ENCODE measurements at regions not wholly inside any gene's neighbourhood (a gene's known extent, or its start where the extent isn't known, plus 50 kb on each side); places are given as distances from the start of the nearest gene placed in this dataset.

DNA sequence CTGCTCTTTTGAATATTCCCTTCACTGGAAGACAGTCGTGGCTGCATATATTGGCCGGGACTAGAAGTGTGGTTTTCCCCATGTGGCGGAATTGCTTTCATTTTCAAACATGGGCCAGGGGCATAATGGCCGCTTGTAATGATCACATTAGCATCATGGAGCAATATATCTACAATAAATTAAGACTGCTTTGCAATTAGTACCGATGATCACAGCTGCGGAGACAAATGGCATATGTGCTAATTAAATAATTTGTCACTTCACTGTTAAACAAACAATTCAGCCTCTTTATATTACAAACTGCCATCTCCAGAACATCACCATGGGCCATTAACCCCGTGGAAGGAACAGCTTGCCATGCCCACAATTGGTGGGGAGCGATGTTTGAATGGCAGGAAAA, 68.2 kb upstream of the OLIG2 start:
- H3K9me2 ChIP-seq (ENCODE audit: insufficient read depth): no peaks in the 10 kb centered on the region
- no peak for TF ChIP-seq EZH2 (IDR thresholded peaks at IDR 0.05; ENCODE audit: low read depth)
- TF ChIP-seq, protein P1, sequence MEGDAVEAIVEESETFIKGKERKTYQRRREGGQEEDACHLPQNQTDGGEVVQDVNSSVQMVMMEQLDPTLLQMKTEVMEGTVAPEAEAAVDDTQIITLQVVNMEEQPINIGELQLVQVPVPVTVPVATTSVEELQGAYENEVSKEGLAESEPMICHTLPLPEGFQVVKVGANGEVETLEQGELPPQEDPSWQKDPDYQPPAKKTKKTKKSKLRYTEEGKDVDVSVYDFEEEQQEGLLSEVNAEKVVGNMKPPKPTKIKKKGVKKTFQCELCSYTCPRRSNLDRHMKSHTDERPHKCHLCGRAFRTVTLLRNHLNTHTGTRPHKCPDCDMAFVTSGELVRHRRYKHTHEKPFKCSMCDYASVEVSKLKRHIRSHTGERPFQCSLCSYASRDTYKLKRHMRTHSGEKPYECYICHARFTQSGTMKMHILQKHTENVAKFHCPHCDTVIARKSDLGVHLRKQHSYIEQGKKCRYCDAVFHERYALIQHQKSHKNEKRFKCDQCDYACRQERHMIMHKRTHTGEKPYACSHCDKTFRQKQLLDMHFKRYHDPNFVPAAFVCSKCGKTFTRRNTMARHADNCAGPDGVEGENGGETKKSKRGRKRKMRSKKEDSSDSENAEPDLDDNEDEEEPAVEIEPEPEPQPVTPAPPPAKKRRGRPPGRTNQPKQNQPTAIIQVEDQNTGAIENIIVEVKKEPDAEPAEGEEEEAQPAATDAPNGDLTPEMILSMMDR (conservative IDR thresholded peaks at IDR 0.05): no peak
- ChIA-PET POLR2A (ENCODE audit: unreplicated experiment) (no interaction called here), CTCF (no interaction called here)
- H3K9me3 ChIP-seq (ENCODE audit: insufficient read depth, low read depth): no peaks in the 10 kb centered on the region
- no peaks in the 10 kb centered on the region for H4K20me1 ChIP-seq (ENCODE audit: insufficient read depth)
- no TSS peak for BruUV-seq (replicated peaks)
- no peak for DNase-seq
- intact Hi-C loops (cut with micrococcal nuclease; ENCODE audit: unreplicated experiment): no loop called here
- peaks cover 70% of the 10 kb centered on the region for H3K27me3 ChIP-seq (ENCODE audit: insufficient read depth, low read depth)
- no peaks in the 10 kb centered on the region for H3K4me1 ChIP-seq (replicated peaks; ENCODE audit: insufficient read depth)
- H3K79me2 ChIP-seq (ENCODE audit: low read depth): no peaks in the 10 kb centered on the region
- no peak overlapping the region for H3K4me2 ChIP-seq
- H3K4me3 ChIP-seq: no peak overlapping the region
- H2AFZ ChIP-seq: no peak overlapping the region
- H3K27ac ChIP-seq: no peak overlapping the region
- H3F3A ChIP-seq (ENCODE audit: insufficient read depth, low read depth): no peaks in the 10 kb centered on the region
- H3K36me3 ChIP-seq (ENCODE audit: low read depth): no peaks in the 10 kb centered on the region

DNA sequence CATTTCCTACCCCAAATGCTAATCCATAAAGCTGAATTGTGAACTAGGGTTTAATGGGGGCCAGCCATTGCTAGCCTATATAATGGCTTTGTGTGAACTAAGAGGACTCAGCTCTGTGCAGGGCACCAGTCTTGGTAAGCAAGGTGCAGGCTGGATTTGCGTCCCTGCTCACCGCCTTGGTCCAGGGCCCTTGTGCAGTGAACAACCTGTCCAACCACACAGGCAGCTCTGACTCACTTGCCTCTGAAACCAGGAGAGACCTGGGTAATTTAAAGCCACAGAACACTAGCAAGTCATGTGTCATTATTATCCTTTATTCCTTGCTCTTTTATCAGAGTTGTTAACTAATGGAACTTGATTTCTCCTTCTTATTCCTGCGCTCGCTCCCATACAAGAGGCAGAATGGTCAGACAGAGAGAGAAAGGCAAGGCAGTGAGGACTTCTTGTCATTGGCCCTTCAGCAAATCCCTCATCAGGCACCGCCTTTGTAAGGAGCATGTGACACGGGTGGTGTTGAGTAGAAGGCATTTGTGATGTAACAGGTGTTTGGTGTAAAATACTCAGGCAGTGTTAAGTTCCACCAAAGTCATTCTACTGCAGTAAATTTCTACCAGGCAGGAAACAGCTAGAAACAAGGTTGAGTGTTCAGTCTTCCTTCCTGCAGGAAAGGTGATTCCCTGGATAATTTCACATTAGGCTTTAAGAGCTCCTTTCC, 67.3 kb upstream of the OLIG2 start:
- Histone ChIP-seq H3K4me2 (no peak overlapping the region), H3K27ac (no peak overlapping the region), H3K79me2 (ENCODE audit: low read depth) (no peaks in the 10 kb centered on the region), H2AFZ (no peak overlapping the region), H3K9me3 (ENCODE audit: insufficient read depth, low read depth) (no peaks in the 10 kb centered on the region), H3K36me3 (ENCODE audit: low read depth) (no peaks in the 10 kb centered on the region), H3K27me3 (ENCODE audit: insufficient read depth, low read depth) (peaks cover 62% of the 10 kb centered on the region), H3K9me2 (ENCODE audit: insufficient read depth) (no peaks in the 10 kb centered on the region), H3K4me3 (no peak overlapping the region), H4K20me1 (ENCODE audit: insufficient read depth) (no peaks in the 10 kb centered on the region), H3K4me1 (replicated peaks; ENCODE audit: insufficient read depth) (no peaks in the 10 kb centered on the region), H3F3A (ENCODE audit: insufficient read depth, low read depth) (no peaks in the 10 kb centered on the region)
- CTCF ChIA-PET: no interaction called here
- DNase-seq: no peak
- TF ChIP-seq EZH2 (IDR thresholded peaks at IDR 0.05; ENCODE audit: low read depth): no peak
- TF ChIP-seq, protein P1 (conservative IDR thresholded peaks at IDR 0.05): no peak
- intact Hi-C loops (cut with micrococcal nuclease; ENCODE audit: unreplicated experiment): no loop called here
- POLR2A ChIA-PET (ENCODE audit: unreplicated experiment): no interaction called here
- no TSS peak for BruUV-seq (replicated peaks)

DNA sequence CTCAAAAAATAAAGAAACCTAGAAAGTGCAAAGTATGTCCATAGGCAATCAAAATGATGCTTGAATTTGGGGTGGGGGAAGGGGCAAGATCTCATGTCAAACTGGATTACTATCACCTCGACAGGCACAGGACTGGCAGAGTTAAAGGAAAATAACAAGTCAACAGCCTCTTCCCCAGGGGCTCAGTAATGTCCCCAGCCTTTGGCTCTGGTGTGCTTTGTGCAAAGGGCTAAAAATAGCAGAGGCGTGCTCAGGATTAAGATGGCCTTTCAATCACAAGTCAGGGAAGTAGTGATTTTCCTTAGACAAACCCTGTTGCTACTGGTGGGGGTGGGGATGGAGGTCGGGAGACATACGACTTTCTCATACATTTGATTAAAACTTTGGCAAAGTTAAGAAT, 63.5 kb upstream of the OLIG2 start:
- Histone ChIP-seq H4K20me1 (ENCODE audit: insufficient read depth) (no peaks in the 10 kb centered on the region), H3K36me3 (ENCODE audit: low read depth) (no peaks in the 10 kb centered on the region), H3K9me2 (ENCODE audit: insufficient read depth) (no peaks in the 10 kb centered on the region), H3K4me3 (no peak overlapping the region), H3K27me3 (ENCODE audit: insufficient read depth, low read depth) (peaks cover 32% of the 10 kb centered on the region), H3F3A (ENCODE audit: insufficient read depth, low read depth) (no peaks in the 10 kb centered on the region), H2AFZ (no peak overlapping the region), H3K27ac (no peak overlapping the region), H3K4me1 (replicated peaks; ENCODE audit: insufficient read depth) (no peaks in the 10 kb centered on the region), H3K9me3 (ENCODE audit: insufficient read depth, low read depth) (no peaks in the 10 kb centered on the region), H3K79me2 (ENCODE audit: low read depth) (no peaks in the 10 kb centered on the region), H3K4me2 (no peak overlapping the region)
- intact Hi-C loops (cut with micrococcal nuclease; ENCODE audit: unreplicated experiment): no loop called here
- BruUV-seq (replicated peaks): no TSS peak
- ChIA-PET CTCF (no interaction called here), POLR2A (ENCODE audit: unreplicated experiment) (no interaction called here)
- TF ChIP-seq, protein P1 (conservative IDR thresholded peaks at IDR 0.05): no peak
- TF ChIP-seq EZH2 (IDR thresholded peaks at IDR 0.05; ENCODE audit: low read depth): no peak
- DNase-seq: no peak
